T-helper 1 cell (primary cell): ENCODE measurements at regions not wholly inside any gene's neighbourhood (a gene's known extent, or its start where the extent isn't known, plus 50 kb on each side); places are given as distances from the start of the nearest gene placed in this dataset.
"Not testable (repeated sequence)": the region's sequence is repeated elsewhere in the genome, so short reads cannot be mapped to it uniquely, and the experiment has no call there.

ENCODE experiments used
- DNase-seq, 5 donors: peaks; one replicate each; pipeline ENCODE4 v3.0.0-alpha.2; 2012 to 2020

GRCh38 chr12:105590571-105590970, 260.1 kb downstream of the C12orf75 start:
- no peak for DNase-seq

GRCh38 chr12:105595440-105595839, 264.9 kb downstream of the C12orf75 start:
- no peak for DNase-seq

GRCh38 chr12:105596731-105597130, 266.2 kb downstream of the C12orf75 start:
- DNase-seq, result no peak

GRCh38 chr12:105598031-105598430, 267.5 kb downstream of the C12orf75 start:
- no peak for DNase-seq

GRCh38 chr12:105600911-105601545, 270.5 kb downstream of the C12orf75 start:
- no peak for DNase-seq

GRCh38 chr12:105602312-105602711, 271.8 kb downstream of the C12orf75 start:
- not testable (repeated sequence) for DNase-seq

- not testable (repeated sequence) for DNase-seq
These were observed 273.8 kb downstream of the C12orf75 start for GRCh38 chr12:105604281-105604680.

GRCh38 chr12:105606613-105607012, 276.1 kb downstream of the C12orf75 start:
- not testable (repeated sequence) for DNase-seq

- DNase-seq, result not testable (repeated sequence)
These were observed 278.5 kb downstream of the C12orf75 start for GRCh38 chr12:105609001-105609400.

GRCh38 chr12:105610459-105610858, 280.0 kb downstream of the C12orf75 start:
- no peak for DNase-seq

GRCh38 chr12:105611340-105611739, 280.8 kb downstream of the C12orf75 start:
- DNase-seq, result no peak

GRCh38 chr12:105613269-105613668, 282.8 kb downstream of the C12orf75 start:
- DNase-seq, result no peak

- DNase-seq, result no peak
These were observed 283.4 kb downstream of the C12orf75 start for GRCh38 chr12:105613887-105614286.

- no peak for DNase-seq
These were observed 286.6 kb downstream of the C12orf75 start for GRCh38 chr12:105616971-105617540.

- DNase-seq, result no peak
These were observed 291.7 kb downstream of the C12orf75 start for GRCh38 chr12:105622220-105622619.

GRCh38 chr12:105622846-105623736, 292.6 kb downstream of the C12orf75 start:
- no peak for DNase-seq

- no peak for DNase-seq
These were observed 296.2 kb downstream of the C12orf75 start for GRCh38 chr12:105626653-105627052.

GRCh38 chr12:105637470-105637869, 307.0 kb downstream of the C12orf75 start:
- no peak for DNase-seq

GRCh38 chr12:105640761-105641160, 310.3 kb downstream of the C12orf75 start:
- no peak for DNase-seq

GRCh38 chr12:105641749-105642148, 311.3 kb downstream of the C12orf75 start:
- no peak for DNase-seq

- no peak for DNase-seq
These were observed 314.3 kb downstream of the C12orf75 start for GRCh38 chr12:105644770-105645169.

- no peak for DNase-seq
These were observed 324.1 kb downstream of the C12orf75 start for GRCh38 chr12:105654606-105655005.

GRCh38 chr12:105658389-105658788, 327.9 kb downstream of the C12orf75 start:
- DNase-seq, result no peak
